ENCODE measurements at regions not wholly inside any gene's neighbourhood (a gene's known extent, or its start where the extent isn't known, plus 50 kb on each side); places are given as distances from the start of the nearest gene placed in this dataset.

DNA sequence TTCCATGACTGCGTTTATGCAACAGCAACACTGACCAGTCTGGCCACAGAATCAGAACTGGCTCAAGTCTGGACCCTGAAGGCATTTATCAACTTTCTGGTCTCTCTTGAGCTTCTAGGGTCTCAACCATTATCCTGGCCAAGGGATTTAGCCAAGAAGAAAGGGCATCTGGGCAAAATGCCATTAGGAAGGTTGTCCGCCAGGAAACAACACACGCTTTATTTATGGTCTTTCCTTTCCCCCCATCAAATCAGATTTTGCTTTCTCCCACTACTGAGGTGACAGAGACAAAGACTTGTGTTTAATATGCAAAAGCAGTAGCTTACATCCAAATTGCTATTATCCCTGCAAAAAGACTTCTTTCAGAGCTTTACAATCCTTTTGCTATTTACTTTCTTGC, 81.6 kb upstream of the PPP2R5A start:
- H3K27ac Mint-ChIP-seq = no peak overlapping the region
- H3K4me1 Mint-ChIP-seq = no peaks in the 10 kb centered on the region
- H3K27me3 Mint-ChIP-seq = peaks cover 8% of the 10 kb centered on the region
- CTCF ChIA-PET = no interaction called here
- no peaks in the 10 kb centered on the region for H3K9me3 Mint-ChIP-seq
- H3K36me3 Mint-ChIP-seq (ENCODE audit: low read depth) = no peaks in the 10 kb centered on the region
- H3K4me3 Mint-ChIP-seq = no peak overlapping the region
- POLR2A ChIA-PET = no interaction called here
- no peak for DNase-seq

DNA sequence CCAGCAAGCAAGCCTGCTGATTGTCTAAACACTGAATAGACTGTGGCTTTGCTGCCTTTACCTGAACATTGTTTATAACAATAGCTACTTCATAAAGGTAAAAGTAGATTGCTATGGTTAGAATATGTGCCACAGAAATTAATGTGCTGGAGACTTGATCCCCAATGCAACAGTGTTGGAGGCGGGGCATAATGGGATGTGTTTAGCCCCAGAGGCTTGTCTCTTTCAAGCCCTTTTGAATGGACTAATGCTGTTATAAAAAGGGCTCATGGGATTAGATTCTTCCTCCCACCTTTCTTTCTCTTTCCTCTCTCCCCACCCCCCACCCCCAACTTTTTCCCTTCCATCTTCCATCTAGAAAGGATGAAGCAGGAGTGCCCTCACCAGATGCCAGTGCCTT, 80.2 kb upstream of the PPP2R5A start:
- Mint-ChIP-seq H3K27me3 (peaks cover 9% of the 10 kb centered on the region), H3K27ac (no peak overlapping the region), H3K4me3 (no peak overlapping the region), H3K36me3 (ENCODE audit: low read depth) (no peaks in the 10 kb centered on the region), H3K4me1 (no peaks in the 10 kb centered on the region), H3K9me3 (no peaks in the 10 kb centered on the region)
- ChIA-PET CTCF (no interaction called here), POLR2A (no interaction called here)
- no peak for DNase-seq

DNA sequence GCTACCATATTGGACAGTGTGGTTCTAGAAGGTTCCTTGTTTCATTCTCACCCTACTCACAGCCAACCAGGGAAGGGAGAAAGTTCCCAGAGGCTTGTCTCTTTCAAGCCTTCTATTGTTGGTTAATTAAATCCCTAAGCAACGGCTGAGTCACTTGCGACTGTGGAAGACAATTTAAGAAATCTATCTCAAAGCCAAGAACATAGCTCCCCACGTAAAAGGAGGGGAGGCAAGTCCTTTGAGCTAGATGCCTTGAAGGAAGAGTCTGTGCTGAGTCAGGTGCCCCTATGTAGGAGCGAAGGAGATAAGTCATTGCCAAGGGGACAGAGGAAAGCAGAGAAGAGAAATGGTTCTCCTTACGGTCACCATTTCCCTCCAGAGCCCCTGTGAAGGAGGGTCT, 79.4 kb upstream of the PPP2R5A start:
- H3K36me3 Mint-ChIP-seq (ENCODE audit: low read depth) = no peaks in the 10 kb centered on the region
- no peak for DNase-seq
- no peak overlapping the region for H3K4me3 Mint-ChIP-seq
- ChIA-PET CTCF (no interaction called here), POLR2A (no interaction called here)
- H3K27ac Mint-ChIP-seq = no peak overlapping the region
- no peaks in the 10 kb centered on the region for H3K9me3 Mint-ChIP-seq
- H3K4me1 Mint-ChIP-seq = no peaks in the 10 kb centered on the region
- H3K27me3 Mint-ChIP-seq = peaks cover 9% of the 10 kb centered on the region

DNA sequence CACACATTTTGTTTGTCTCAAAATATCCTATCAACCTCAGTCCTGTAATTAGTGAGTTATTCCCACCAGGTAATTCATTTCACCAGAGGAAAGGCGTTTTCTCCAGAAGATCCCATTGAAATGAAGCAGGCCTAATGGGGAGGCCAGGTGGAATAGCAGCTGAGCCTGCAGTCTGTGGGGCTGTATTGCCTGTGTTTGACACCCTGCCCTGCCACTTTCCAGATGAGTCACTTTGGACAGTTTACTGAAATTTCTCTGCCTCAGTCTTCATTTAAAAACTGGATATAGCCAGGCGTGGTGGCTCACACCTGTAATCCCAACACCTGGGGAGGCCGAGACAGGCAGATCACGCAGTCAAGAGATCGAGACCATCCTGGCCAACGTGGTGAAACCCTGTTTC, 78.1 kb upstream of the PPP2R5A start:
- CTCF ChIA-PET = no interaction called here
- DNase-seq = no peak
- Mint-ChIP-seq H3K9me3 (no peaks in the 10 kb centered on the region), H3K4me3 (no peak overlapping the region), H3K36me3 (ENCODE audit: low read depth) (no peaks in the 10 kb centered on the region), H3K4me1 (no peaks in the 10 kb centered on the region), H3K27me3 (peaks cover 9% of the 10 kb centered on the region), H3K27ac (no peak overlapping the region)
- POLR2A ChIA-PET = interaction anchor here (1.0 kb wide), 1 partner anchor 79 kb away, joined by 3 read pairs; no protein-coding TSS in a partner anchor

DNA sequence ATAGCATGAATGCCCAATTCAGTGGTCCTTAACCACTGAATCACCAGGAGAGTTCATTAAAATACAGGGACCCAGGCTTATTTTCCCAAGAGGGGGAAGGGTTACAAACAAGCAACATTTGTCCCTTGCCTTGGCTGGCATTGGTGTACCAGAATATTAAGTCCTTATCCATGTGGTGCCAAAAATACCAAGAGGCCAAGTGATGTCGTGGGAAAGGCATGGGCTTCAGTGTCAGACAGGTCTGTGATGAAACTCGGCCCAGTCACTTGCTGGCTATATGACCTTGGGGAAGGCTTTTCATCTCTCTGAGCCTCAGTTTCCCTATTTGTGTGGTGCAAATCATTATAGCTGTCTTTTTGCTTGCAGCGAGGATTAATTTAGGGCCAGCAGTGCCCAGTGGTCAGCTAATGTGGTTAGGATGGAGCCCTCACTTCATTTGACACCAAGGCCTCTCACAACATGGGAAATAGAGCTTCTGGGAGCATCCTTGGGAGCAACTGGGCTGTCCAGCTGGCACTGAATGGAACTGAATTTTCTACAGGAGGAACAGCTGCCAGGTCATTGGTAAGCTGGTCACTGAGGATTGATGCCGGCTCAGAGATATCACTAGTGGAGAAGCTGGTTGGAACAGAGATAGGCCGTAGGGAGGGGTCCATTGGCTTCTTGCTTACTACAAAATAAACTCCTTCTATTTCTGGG, 77.2 kb upstream of the PPP2R5A start:
- no peaks in the 10 kb centered on the region for H3K9me3 Mint-ChIP-seq
- POLR2A ChIA-PET = interaction anchor here (0.7 to 1.0 kb wide), 2 partner anchors 18 to 78 kb away, joined by 3 read pairs; no protein-coding TSS in a partner anchor
- H3K36me3 Mint-ChIP-seq (ENCODE audit: low read depth) = no peaks in the 10 kb centered on the region
- DNase-seq = no peak
- H3K4me3 Mint-ChIP-seq = no peak overlapping the region
- CTCF ChIA-PET = no interaction called here
- peaks cover 9% of the 10 kb centered on the region for H3K27me3 Mint-ChIP-seq
- no peak overlapping the region for H3K27ac Mint-ChIP-seq
- H3K4me1 Mint-ChIP-seq = no peaks in the 10 kb centered on the region

DNA sequence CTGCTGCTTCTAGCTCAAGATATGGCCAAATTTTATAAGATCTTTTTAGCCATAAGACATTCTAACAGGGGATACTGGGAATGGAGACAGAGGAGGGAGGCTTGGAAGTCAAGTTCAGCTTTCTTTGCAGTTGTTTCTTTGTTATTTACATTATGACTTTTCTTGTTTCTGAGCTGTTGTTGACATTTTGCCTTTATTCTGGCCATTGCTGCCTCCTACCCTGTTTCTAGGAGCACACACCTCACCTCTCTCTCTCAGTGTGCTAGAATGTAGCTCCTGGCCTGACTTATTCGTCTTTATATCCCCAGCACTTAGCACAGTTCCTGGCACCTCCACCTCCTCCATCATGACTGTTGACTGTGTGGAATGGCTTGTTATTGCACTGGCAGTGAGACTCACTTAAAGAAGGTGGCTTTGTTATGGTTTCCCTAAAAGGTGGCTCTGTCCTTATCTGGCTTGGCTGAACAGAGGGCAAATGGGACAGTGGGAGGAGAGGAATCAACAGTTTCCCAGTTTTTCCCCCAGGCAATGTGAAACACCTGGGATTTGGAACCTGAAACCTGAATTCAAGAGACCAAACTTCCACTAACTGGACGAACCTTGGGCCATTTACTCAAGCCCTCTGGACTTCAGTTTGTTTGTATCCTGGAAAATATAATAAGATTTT, 76.1 kb upstream of the PPP2R5A start:
- H3K4me3 Mint-ChIP-seq = no peak overlapping the region
- DNase-seq = no peak
- no peaks in the 10 kb centered on the region for H3K4me1 Mint-ChIP-seq
- no peak overlapping the region for H3K27ac Mint-ChIP-seq
- CTCF ChIA-PET = interaction anchor here (1.2 kb wide), 1 partner anchor 249 kb away, joined by 3 read pairs; no protein-coding TSS in a partner anchor
- H3K36me3 Mint-ChIP-seq (ENCODE audit: low read depth) = no peaks in the 10 kb centered on the region
- no peaks in the 10 kb centered on the region for H3K9me3 Mint-ChIP-seq
- POLR2A ChIA-PET = interaction anchor here (1.0 kb wide), 1 partner anchor 17 kb away, joined by 3 read pairs; no protein-coding TSS in a partner anchor
- H3K27me3 Mint-ChIP-seq = peaks cover 10% of the 10 kb centered on the region

DNA sequence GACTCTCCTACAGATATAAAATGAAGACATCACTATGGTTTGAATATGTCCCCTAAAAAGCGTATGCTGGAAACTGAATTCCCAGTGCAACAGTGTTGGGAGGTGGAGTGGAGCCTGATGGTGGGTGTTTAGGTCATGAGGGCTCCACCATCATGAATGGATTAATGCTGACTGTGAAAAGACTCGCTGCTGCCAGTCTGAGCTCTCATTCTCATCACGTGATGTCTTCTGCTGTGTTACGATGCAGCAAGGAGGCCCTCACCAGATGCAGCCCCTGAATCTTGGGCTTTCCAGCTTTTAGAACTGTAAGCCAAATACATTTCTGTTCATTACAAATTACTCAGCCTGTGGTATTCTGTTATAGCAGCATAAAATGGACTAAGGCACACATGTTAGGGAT, 73.8 kb upstream of the PPP2R5A start:
- H3K9me3 Mint-ChIP-seq = no peaks in the 10 kb centered on the region
- POLR2A ChIA-PET = no interaction called here
- no peak overlapping the region for H3K27ac Mint-ChIP-seq
- no peak for DNase-seq
- H3K4me1 Mint-ChIP-seq = no peaks in the 10 kb centered on the region
- H3K27me3 Mint-ChIP-seq = peaks cover 5% of the 10 kb centered on the region
- no peaks in the 10 kb centered on the region for H3K36me3 Mint-ChIP-seq (ENCODE audit: low read depth)
- CTCF ChIA-PET = no interaction called here
- no peak overlapping the region for H3K4me3 Mint-ChIP-seq

DNA sequence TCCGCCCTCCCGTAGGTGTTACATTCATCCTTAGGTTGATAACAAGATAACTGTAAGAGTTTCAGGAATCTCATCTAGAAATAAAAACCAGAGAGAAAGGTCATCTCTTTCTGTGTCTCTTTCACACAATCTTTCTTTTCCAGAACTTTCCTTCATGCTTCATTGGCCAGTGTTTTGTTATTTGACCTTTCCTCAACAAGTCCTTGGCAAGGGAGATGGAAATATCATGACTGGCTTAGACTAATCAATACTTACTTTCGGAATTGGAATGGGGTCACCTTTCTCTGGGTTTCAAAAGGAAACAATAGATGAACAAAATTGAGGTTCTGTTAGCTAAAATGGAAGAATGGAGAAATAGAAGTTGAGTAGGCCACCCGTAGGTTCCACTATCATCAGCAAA, 72.9 kb upstream of the PPP2R5A start:
- Mint-ChIP-seq H3K36me3 (ENCODE audit: low read depth) (no peaks in the 10 kb centered on the region), H3K4me3 (no peak overlapping the region), H3K27me3 (peaks cover 5% of the 10 kb centered on the region), H3K4me1 (no peaks in the 10 kb centered on the region), H3K27ac (no peak overlapping the region), H3K9me3 (no peaks in the 10 kb centered on the region)
- CTCF ChIA-PET = no interaction called here
- DNase-seq = no peak
- POLR2A ChIA-PET = no interaction called here

DNA sequence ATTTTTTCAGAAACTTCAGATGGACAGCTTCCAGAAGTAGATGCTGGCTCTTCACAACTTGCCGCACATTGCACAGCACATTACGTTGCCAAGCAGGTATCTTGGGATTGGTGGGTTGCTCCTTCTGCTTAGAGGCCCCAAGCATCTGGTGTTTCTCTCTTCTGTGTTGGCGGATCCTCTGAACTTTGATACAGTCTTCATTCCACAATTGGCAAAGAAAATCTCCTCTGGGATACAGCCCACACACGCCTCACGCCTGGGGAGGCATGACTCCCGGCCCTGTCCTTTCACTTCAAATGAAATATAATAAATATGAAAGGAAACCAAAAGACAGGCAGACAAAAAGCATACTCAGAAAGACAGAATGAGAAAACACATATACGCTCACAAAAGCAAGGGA, 72.3 kb upstream of the PPP2R5A start:
- DNase-seq = no peak
- CTCF ChIA-PET = interaction anchor here (0.6 kb wide), 1 partner anchor 65 kb away, joined by 3 read pairs; no protein-coding TSS in a partner anchor
- peaks cover 5% of the 10 kb centered on the region for H3K27me3 Mint-ChIP-seq
- H3K4me3 Mint-ChIP-seq = no peak overlapping the region
- H3K4me1 Mint-ChIP-seq = no peaks in the 10 kb centered on the region
- H3K9me3 Mint-ChIP-seq = no peaks in the 10 kb centered on the region
- POLR2A ChIA-PET = no interaction called here
- H3K27ac Mint-ChIP-seq = no peak overlapping the region
- no peaks in the 10 kb centered on the region for H3K36me3 Mint-ChIP-seq (ENCODE audit: low read depth)

DNA sequence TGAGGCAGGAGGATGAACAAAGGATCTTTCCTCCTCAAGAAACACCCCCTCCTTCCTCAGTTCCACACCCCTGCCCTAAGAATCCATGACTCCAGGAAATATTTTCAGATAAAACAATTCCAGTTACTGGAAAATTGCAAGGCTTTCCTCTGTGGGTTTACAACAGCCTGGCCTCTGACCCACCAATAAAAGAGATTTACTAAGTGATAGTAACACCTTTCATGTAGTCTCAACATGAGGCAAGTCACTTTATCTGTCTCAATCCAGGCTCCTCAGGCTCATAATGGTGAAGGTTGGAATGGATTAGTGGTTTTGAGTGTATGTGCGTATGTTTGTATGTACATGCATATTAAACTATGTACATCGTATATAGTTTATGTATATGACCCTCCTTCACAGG, 71.4 kb upstream of the PPP2R5A start:
- Mint-ChIP-seq H3K27ac (no peak overlapping the region), H3K36me3 (ENCODE audit: low read depth) (no peaks in the 10 kb centered on the region), H3K4me3 (no peak overlapping the region), H3K27me3 (peaks cover 5% of the 10 kb centered on the region), H3K4me1 (peaks cover 8% of the 10 kb centered on the region), H3K9me3 (no peaks in the 10 kb centered on the region)
- no peak for DNase-seq
- POLR2A ChIA-PET = interaction anchor here (0.9 kb wide), 1 partner anchor 43 kb away, joined by 3 read pairs; no protein-coding TSS in a partner anchor
- CTCF ChIA-PET = no interaction called here

DNA sequence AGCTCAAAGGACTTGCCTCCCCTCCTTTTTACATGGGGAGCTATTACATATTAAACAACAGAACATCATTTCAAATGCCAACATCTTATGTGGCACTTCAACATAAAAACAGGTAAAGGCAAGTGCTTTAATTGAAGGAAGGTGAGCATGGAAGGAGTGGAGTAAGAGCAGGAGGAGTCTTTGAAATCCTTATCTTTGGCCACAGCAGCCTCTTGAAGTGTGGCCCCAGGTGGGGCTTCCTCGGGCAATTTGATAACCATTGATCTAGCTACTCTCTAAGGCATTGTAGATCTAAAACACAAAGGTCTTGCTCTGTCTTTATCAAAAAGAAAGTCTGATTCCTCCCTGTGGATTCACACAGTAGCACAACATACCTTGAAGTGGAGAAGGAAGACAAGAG, 70.9 kb upstream of the PPP2R5A start:
- H3K36me3 Mint-ChIP-seq (ENCODE audit: low read depth) = no peaks in the 10 kb centered on the region
- no peaks in the 10 kb centered on the region for H3K9me3 Mint-ChIP-seq
- DNase-seq = no peak
- H3K4me3 Mint-ChIP-seq = no peak overlapping the region
- H3K27me3 Mint-ChIP-seq = peaks cover 5% of the 10 kb centered on the region
- H3K4me1 Mint-ChIP-seq = peaks cover 14% of the 10 kb centered on the region
- no peak overlapping the region for H3K27ac Mint-ChIP-seq
- ChIA-PET CTCF (no interaction called here), POLR2A (interaction anchor here (0.9 kb wide), 1 partner anchor 43 kb away, joined by 3 read pairs; no protein-coding TSS in a partner anchor)

DNA sequence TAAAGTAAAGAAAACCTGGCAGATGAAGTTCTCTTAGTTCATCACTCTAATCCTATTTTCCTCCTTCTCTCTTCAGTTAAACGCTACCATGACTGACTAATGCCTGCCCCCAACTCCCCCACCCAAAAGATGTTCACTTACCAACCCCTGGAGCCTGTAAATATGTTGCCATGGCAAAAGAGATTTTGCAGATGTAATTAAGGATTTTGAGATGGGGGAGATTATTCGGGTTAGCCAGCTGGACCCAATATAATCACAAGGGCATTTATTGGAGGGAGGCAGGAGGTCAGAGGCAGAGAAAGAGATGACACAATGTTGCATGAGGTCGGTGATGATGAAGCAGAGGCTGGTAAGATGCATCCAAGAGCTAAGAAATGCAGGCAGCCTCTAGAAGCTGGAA, 69.3 kb upstream of the PPP2R5A start:
- ChIA-PET CTCF (no interaction called here), POLR2A (interaction anchor here (0.5 kb wide), 1 partner anchor 109 kb away, joined by 3 read pairs; no protein-coding TSS in a partner anchor)
- no peak overlapping the region for H3K27ac Mint-ChIP-seq
- no peaks in the 10 kb centered on the region for H3K36me3 Mint-ChIP-seq (ENCODE audit: low read depth)
- peaks cover 4% of the 10 kb centered on the region for H3K27me3 Mint-ChIP-seq
- peaks cover 20% of the 10 kb centered on the region for H3K4me1 Mint-ChIP-seq
- DNase-seq = no peak
- H3K9me3 Mint-ChIP-seq = no peaks in the 10 kb centered on the region
- no peak overlapping the region for H3K4me3 Mint-ChIP-seq

DNA sequence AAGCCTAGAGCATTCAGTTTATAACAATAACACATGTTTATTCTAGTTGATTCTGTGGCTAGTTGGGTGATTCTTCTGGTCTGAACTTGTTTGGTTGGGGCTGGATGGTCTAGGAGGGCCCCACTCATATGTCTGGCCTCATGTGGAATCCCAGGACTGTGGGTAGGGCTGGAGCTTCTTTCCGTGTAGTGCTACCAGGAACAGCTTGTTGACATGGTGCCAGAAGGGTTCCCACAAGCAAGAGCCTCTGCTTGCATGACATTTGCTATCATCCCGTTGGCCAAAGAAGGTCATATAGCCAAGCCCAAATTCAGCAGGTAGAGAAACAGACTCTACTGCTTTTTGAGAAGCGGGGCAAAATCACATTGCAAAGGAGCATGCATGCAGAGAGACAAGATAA, 67.6 kb upstream of the PPP2R5A start:
- Mint-ChIP-seq H3K27ac (no peak overlapping the region), H3K4me1 (peaks cover 20% of the 10 kb centered on the region), H3K36me3 (ENCODE audit: low read depth) (no peaks in the 10 kb centered on the region), H3K4me3 (no peak overlapping the region), H3K27me3 (peaks cover 4% of the 10 kb centered on the region), H3K9me3 (no peaks in the 10 kb centered on the region)
- ChIA-PET CTCF (no interaction called here), POLR2A (interaction anchor here (0.6 kb wide), 1 partner anchor 130 kb away, joined by 3 read pairs; no protein-coding TSS in a partner anchor)
- DNase-seq = no peak

DNA sequence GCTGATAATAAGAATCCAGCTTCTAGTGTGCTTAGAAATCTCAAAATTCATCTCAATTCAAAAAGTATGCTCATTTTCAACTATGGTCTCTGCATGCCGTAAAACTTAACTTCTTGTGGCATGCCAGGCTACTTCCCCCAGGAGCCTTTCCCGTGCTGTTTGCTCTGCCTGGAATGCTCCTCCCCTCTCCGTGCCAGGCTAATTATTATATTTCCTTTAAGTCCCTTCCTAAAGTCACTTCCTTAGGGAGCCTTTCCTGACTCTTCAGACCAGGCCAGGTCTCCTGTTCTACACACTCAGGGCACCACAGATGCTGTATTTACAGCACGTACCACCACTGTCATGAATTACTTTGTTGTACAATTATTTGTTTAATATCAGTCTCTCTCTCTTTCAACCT, 67.1 kb upstream of the PPP2R5A start:
- POLR2A ChIA-PET = no interaction called here
- H3K27me3 Mint-ChIP-seq = peaks cover 4% of the 10 kb centered on the region

More for the DNA sequence above, 67.1 kb upstream of the PPP2R5A start:
- H3K4me1 Mint-ChIP-seq = peaks cover 20% of the 10 kb centered on the region
- no peaks in the 10 kb centered on the region for H3K36me3 Mint-ChIP-seq (ENCODE audit: low read depth)
- CTCF ChIA-PET = no interaction called here
- H3K4me3 Mint-ChIP-seq = no peak overlapping the region
- no peaks in the 10 kb centered on the region for H3K9me3 Mint-ChIP-seq
- no peak overlapping the region for H3K27ac Mint-ChIP-seq
- DNase-seq = no peak

All from activated CD4-positive, alpha-beta memory T cell treated with anti-CD3 and anti-CD28 coated beads, Interleukin-2, amount 10 ng/mL, durations not matched to agents 7 days and 5 days (primary cell).